ENCODE measurements at regions not wholly inside any gene's neighbourhood (a gene's known extent, or its start where the extent isn't known, plus 50 kb on each side); places are given as distances from the start of the nearest gene placed in this dataset.
A peak's percentile ranks its signal among the peaks of the same experiment; 100 is the strongest.
"Not testable (repeated sequence)": the region's sequence is repeated elsewhere in the genome, so short reads cannot be mapped to it uniquely, and the experiment has no call there.

DNA sequence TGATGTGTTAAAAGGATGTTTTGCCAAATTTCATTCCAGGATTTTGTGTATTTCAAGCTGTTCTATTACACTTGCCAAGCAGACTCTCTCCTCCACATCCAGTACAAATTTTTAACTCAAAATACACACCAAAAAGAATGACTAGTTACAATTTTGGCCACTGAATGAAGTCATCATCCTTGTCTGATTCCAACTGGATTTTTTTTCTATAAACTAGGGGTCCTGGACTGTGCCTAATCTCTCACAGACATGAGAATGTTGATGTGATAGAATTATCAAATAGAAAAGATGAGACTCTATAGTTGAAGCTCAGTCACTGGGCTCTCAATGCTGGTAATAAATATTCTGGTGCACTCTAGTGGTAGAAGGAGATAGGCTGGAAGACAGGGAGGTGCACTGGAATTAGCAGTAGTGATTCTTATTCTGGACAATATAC is 85.8 kb downstream of the FANCF start:
- Histone ChIP-seq H3K79me2 (ENCODE audit: insufficient read depth, low read depth, low read length) (no peaks in the 10 kb centered on the region), H4K20me1 (ENCODE audit: insufficient read depth, low read length) (no peaks in the 10 kb centered on the region), H2AFZ (ENCODE audit: low read length) (no peak overlapping the region), H3K27ac (ENCODE audit: low read depth, low read length, poor library complexity, severe bottlenecking) (no peak overlapping the region), H3K4me2 (ENCODE audit: low read length) (no peak overlapping the region), H3K36me3 (ENCODE audit: insufficient read depth, low read length) (no peaks in the 10 kb centered on the region), H3K9me3 (ENCODE audit: low read length) (no peaks in the 10 kb centered on the region), H3K4me3 (ENCODE audit: low read depth, low read length, poor library complexity, severe bottlenecking) (no peak overlapping the region), H3K4me1 (ENCODE audit: insufficient read depth, low read length, poor library complexity, severe bottlenecking) (no peaks in the 10 kb centered on the region), H3K9me2 (ENCODE audit: insufficient read depth, low read length) (no peaks in the 10 kb centered on the region)
- DNase-seq (ENCODE audit: low spot score) = peak; percentile 1
- ChIA-PET POLR2A (interaction anchor here (0.5 to 1.1 kb wide), 3 partner anchors 11 to 243 kb away, joined by 3 to 5 read pairs (median 3); no protein-coding TSS in a partner anchor), CTCF (ENCODE audit: unreplicated experiment) (no interaction called here)
- intact Hi-C loops (cut with micrococcal nuclease; ENCODE audit: unreplicated experiment) = no loop called here
- no TSS peak for BruUV-seq (replicated peaks)
- TF ChIP-seq EZH2phosphoT487 (IDR thresholded peaks at IDR 0.05; ENCODE audit: borderline replicate concordance, low read depth, low read length) = no peak
- TF ChIP-seq, protein P1, sequence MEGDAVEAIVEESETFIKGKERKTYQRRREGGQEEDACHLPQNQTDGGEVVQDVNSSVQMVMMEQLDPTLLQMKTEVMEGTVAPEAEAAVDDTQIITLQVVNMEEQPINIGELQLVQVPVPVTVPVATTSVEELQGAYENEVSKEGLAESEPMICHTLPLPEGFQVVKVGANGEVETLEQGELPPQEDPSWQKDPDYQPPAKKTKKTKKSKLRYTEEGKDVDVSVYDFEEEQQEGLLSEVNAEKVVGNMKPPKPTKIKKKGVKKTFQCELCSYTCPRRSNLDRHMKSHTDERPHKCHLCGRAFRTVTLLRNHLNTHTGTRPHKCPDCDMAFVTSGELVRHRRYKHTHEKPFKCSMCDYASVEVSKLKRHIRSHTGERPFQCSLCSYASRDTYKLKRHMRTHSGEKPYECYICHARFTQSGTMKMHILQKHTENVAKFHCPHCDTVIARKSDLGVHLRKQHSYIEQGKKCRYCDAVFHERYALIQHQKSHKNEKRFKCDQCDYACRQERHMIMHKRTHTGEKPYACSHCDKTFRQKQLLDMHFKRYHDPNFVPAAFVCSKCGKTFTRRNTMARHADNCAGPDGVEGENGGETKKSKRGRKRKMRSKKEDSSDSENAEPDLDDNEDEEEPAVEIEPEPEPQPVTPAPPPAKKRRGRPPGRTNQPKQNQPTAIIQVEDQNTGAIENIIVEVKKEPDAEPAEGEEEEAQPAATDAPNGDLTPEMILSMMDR (conservative IDR thresholded peaks at IDR 0.05; ENCODE audit: low read length) = peak; percentile 50

DNA sequence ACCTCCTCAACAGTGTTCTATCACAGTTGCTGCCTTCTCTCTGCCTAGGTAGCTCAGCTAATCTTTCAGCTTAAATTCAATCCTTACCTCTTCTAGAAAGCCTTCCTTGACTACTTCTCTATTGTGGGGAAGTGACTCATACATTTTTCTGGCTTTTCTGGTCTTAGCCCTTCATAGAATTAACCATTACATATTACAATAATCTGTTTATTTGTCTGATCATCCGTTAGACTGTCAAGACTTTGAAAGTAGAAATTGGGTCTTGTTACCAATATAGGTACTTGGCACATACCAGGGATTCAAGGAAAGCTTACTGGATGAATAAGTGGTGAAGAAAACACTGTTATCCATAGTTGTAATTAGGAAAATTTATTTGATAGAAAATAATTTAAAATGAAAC is 89.6 kb downstream of the FANCF start:
- no peak overlapping the region for H3K27ac ChIP-seq (ENCODE audit: low read depth, low read length, poor library complexity, severe bottlenecking)
- POLR2A ChIA-PET = no interaction called here

DNA sequence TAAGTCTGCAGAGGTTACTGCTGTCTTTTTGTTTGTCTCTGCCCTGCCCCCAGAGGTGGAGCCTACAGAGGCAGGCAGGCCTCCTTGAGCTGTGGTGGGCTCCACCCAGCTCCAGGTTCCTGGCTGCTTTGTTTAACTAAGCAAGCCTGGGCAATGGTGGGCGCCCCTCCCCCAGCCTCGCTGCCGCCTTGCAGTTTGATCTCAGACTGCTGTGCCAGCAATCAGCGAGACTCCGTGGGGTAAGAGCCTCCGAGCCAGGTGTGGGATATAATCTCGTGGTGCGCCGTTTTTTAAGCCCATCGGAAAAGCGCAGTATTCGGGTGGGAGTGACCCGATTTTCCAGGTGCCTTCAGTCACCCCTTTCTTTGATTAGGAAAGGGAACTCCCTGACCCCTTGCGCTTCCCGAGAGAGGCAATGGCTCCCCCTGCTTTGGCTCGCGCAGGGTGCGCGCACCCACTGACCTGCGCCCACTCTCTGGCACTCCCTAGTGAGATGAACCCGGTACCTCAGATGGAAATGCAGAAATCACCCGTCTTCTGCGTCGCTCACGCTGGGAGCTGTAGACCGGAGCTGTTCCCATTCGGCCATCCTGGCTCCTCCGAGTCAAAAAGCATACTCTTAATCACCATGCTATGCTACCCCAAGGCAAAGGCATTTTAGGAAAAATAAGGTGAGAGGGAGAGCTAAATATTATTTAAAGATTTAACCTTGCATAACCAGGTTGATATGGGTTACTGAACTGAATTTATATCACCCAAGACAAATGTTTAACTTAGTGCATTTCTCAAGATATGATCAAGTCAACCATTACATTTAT is 96.8 kb downstream of the FANCF start:
- H3K36me3 ChIP-seq (ENCODE audit: insufficient read depth, low read length); DNase-seq (ENCODE audit: low spot score); CTCF ChIA-PET (ENCODE audit: unreplicated experiment); BruUV-seq (replicated peaks); H3K79me2 ChIP-seq (ENCODE audit: insufficient read depth, low read depth, low read length); H4K20me1 ChIP-seq (ENCODE audit: insufficient read depth, low read length); H3K4me2 ChIP-seq (ENCODE audit: low read length); H3K27ac ChIP-seq (ENCODE audit: low read depth, low read length, poor library complexity, severe bottlenecking); H3K4me3 ChIP-seq (ENCODE audit: low read depth, low read length, poor library complexity, severe bottlenecking); H3K9me2 ChIP-seq (ENCODE audit: insufficient read depth, low read length); H2AFZ ChIP-seq (ENCODE audit: low read length); H3K4me1 ChIP-seq (ENCODE audit: insufficient read depth, low read length, poor library complexity, severe bottlenecking); H3K9me3 ChIP-seq (ENCODE audit: low read length); intact Hi-C loops (cut with micrococcal nuclease; ENCODE audit: unreplicated experiment): not testable (repeated sequence)
- POLR2A ChIA-PET = interaction anchor here (0.6 kb wide), 1 partner anchor 154 kb away, joined by 9 read pairs; no protein-coding TSS in a partner anchor

More for the DNA sequence above, 89.6 kb downstream of the FANCF start:
- Histone ChIP-seq H3K36me3 (ENCODE audit: insufficient read depth, low read length) (no peaks in the 10 kb centered on the region), H3K4me2 (ENCODE audit: low read length) (no peak overlapping the region), H3K9me3 (ENCODE audit: low read length) (no peaks in the 10 kb centered on the region), H3K79me2 (ENCODE audit: insufficient read depth, low read depth, low read length) (no peaks in the 10 kb centered on the region), H4K20me1 (ENCODE audit: insufficient read depth, low read length) (no peaks in the 10 kb centered on the region), H3K4me1 (ENCODE audit: insufficient read depth, low read length, poor library complexity, severe bottlenecking) (no peaks in the 10 kb centered on the region), H3K4me3 (ENCODE audit: low read depth, low read length, poor library complexity, severe bottlenecking) (no peak overlapping the region), H2AFZ (ENCODE audit: low read length) (no peak overlapping the region), H3K9me2 (ENCODE audit: insufficient read depth, low read length) (no peaks in the 10 kb centered on the region)
- BruUV-seq (replicated peaks) = no TSS peak
- TF ChIP-seq, protein P1 (conservative IDR thresholded peaks at IDR 0.05; ENCODE audit: low read length) = no peak
- no peak for TF ChIP-seq EZH2phosphoT487 (IDR thresholded peaks at IDR 0.05; ENCODE audit: borderline replicate concordance, low read depth, low read length)
- DNase-seq (ENCODE audit: low spot score) = no peak
- CTCF ChIA-PET (ENCODE audit: unreplicated experiment) = interaction anchor here (0.5 kb wide), 1 partner anchor 710 kb away, joined by 3 read pairs; no protein-coding TSS in a partner anchor
- intact Hi-C loops (cut with micrococcal nuclease; ENCODE audit: unreplicated experiment) = no loop called here
